Keratinocyte (primary cell): ENCODE measurements at regions not wholly inside any gene's neighbourhood (a gene's known extent, or its start where the extent isn't known, plus 50 kb on each side); places are given as distances from the start of the nearest gene placed in this dataset.

Experiments used
- DNase-seq: peaks from one replicate; pipeline ENCODE4 v3.0.0-alpha.2; 2011; ENCODE audit warnings: low read depth, missing footprints, low spot score
- FAIRE-seq: peaks from 2 replicates; lab custom pipeline; 2011; peaks lifted over from hg19 to GRCh38; lab: Jason Lieb, UNC
- H2AFZ ChIP-seq: 2 replicates; pipeline ENCODE4 v1.6.0; 2012; ENCODE audit warnings: low read length, control low read depth, inconsistent platforms; ENCODE audit not compliant: control insufficient read depth
- H3K27ac ChIP-seq: 2 replicates; pipeline ENCODE4 v1.5.1; 2011; ENCODE audit warnings: low read length; ENCODE audit not compliant: control insufficient read depth, insufficient read depth
- H3K27me3 ChIP-seq: 3 replicates; pipeline ENCODE4 v1.6.0; 2011; ENCODE audit warnings: low read length; ENCODE audit not compliant: control insufficient read depth, insufficient read depth; ENCODE audit errors: extremely low read depth
- H3K36me3 ChIP-seq, 2 experiments: 2 replicates in 1 of 2; 3 replicates in 1 of 2; pipeline ENCODE4 v1.5.1; 2011; ENCODE audit warnings: low read length in 2 of 2, mild to moderate bottlenecking in 1 of 2; ENCODE audit not compliant: control insufficient read depth in 2 of 2, insufficient read depth in 2 of 2; ENCODE audit errors: extremely low read depth in 1 of 2
- H3K4me1 ChIP-seq: 3 replicates; pipeline ENCODE4 v1.5.1; 2011; ENCODE audit warnings: low read length; ENCODE audit not compliant: control insufficient read depth, insufficient read depth; ENCODE audit errors: extremely low read depth
- H3K4me2 ChIP-seq: 3 replicates; pipeline ENCODE4 v1.6.0; 2011; ENCODE audit warnings: low read depth, low read length; ENCODE audit not compliant: control insufficient read depth, insufficient read depth; ENCODE audit errors: extremely low read depth
- H3K4me3 ChIP-seq, 3 experiments: fragments of 200-600 bp in 1 of 3; sonication (generic) in 1 of 3; 2 replicates in 2 of 3; 3 replicates in 1 of 3; pipeline ENCODE4 v1.5.1; 2011 to 2016; ENCODE audit warnings: low read length in 3 of 3, mild to moderate bottlenecking in 3 of 3, control low read depth in 2 of 3, inconsistent platforms in 1 of 3, low read depth in 1 of 3, mixed read lengths in 1 of 3, mixed run types in 1 of 3, moderate library complexity in 1 of 3; ENCODE audit not compliant: control insufficient read depth in 2 of 3, insufficient read depth in 2 of 3; ENCODE audit errors: extremely low read depth in 1 of 3
- H3K79me2 ChIP-seq: 2 replicates; pipeline ENCODE4 v1.6.0; 2012; ENCODE audit warnings: low read length; ENCODE audit not compliant: control insufficient read depth, insufficient read depth
- H3K9ac ChIP-seq: 3 replicates; pipeline ENCODE4 v1.6.0; 2011; ENCODE audit warnings: low read length; ENCODE audit not compliant: control insufficient read depth, insufficient read depth; ENCODE audit errors: extremely low read depth
- H3K9me1 ChIP-seq: 3 replicates; pipeline ENCODE4 v1.6.0; 2011; ENCODE audit warnings: low read length; ENCODE audit not compliant: control insufficient read depth, insufficient read depth; ENCODE audit errors: extremely low read depth
- H3K9me3 ChIP-seq: 2 replicates; pipeline ENCODE4 v1.5.1; 2012; ENCODE audit warnings: low read depth, low read length; ENCODE audit not compliant: control insufficient read depth
- H4K20me1 ChIP-seq: 3 replicates; pipeline ENCODE4 v1.6.0; 2011; ENCODE audit warnings: low read length; ENCODE audit not compliant: control insufficient read depth, insufficient read depth; ENCODE audit errors: extremely low read depth
- EZH2 ChIP-seq: IDR thresholded peaks from one replicate; pipeline ENCODE4 v1.6.1; 2012; ENCODE audit warnings: inconsistent platforms, mild to moderate bottlenecking, low read length, moderate library complexity
- dilution Hi-C: fragments of 300-500 bp; cut with MboI; formaldehyde crosslinking; loops from one replicate; pipeline ENCODE4 v1.7.0; 2020; ENCODE audit warnings: low sequenced_read_pairs; ENCODE audit not compliant: extremely low pct_ligation_motif_present
- TF ChIP-seq, protein P1 (sequence below), 3 experiments: IDR thresholded peaks in 1 of 3; conservative IDR thresholded peaks in 1 of 3; optimal IDR thresholded peaks in 1 of 3; 2 replicates in 2 of 3; 3 replicates in 1 of 3; pipeline versions ENCODE3 to v1.5.1; 2011; ENCODE audit warnings: low read length in 3 of 3, mild to moderate bottlenecking in 3 of 3, moderate library complexity in 2 of 3, control low read depth in 1 of 3, inconsistent platforms in 1 of 3; ENCODE audit not compliant: insufficient read depth in 2 of 3; ENCODE audit errors: extremely low read depth in 1 of 3

DNA sequence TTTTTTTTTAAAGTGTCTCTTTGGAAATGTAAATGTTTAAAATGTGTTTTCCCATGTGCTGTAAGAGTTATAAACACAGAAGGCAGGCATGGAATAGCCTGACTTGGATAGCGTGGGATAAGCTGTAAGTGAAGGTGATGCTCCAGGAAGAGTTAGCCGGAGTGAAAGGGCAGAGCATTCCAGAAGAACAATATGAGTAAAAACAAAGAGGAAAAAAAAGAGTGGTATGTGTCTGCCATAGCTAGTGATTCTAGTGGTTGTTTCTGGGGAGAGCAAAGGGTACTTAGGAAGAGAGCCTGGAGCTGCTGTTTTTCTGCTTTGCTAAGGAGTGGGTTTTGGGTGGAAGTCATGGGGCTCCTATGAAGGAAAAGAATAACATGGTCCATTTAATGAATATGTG lies 126.9 kb upstream of the DLGAP1 start:
- Histone ChIP-seq H3K9ac (no peak overlapping the region), H3K4me1 (no peaks in the 10 kb centered on the region), H3K27me3 (no peaks in the 10 kb centered on the region), H3K36me3 (no peaks in the 10 kb centered on the region), H2AFZ (no peak overlapping the region), H4K20me1 (no peaks in the 10 kb centered on the region), H3K27ac (no peak overlapping the region), H3K4me2 (no peak overlapping the region), H3K9me3 (no peaks in the 10 kb centered on the region), H3K79me2 (no peaks in the 10 kb centered on the region), H3K4me3 (no peak overlapping the region), H3K9me1 (no peaks in the 10 kb centered on the region)
- dilution Hi-C loops: no loop called here
- TF ChIP-seq, protein P1, sequence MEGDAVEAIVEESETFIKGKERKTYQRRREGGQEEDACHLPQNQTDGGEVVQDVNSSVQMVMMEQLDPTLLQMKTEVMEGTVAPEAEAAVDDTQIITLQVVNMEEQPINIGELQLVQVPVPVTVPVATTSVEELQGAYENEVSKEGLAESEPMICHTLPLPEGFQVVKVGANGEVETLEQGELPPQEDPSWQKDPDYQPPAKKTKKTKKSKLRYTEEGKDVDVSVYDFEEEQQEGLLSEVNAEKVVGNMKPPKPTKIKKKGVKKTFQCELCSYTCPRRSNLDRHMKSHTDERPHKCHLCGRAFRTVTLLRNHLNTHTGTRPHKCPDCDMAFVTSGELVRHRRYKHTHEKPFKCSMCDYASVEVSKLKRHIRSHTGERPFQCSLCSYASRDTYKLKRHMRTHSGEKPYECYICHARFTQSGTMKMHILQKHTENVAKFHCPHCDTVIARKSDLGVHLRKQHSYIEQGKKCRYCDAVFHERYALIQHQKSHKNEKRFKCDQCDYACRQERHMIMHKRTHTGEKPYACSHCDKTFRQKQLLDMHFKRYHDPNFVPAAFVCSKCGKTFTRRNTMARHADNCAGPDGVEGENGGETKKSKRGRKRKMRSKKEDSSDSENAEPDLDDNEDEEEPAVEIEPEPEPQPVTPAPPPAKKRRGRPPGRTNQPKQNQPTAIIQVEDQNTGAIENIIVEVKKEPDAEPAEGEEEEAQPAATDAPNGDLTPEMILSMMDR (optimal IDR thresholded peaks at IDR 0.05 in 1 of 3, IDR thresholded peaks at IDR 0.05 in 1 of 3, conservative IDR thresholded peaks at IDR 0.05 in 1 of 3; ENCODE audit: extremely low read depth in 1 of 3, insufficient read depth in 2 of 3, low read length in 3 of 3): no peak
- TF ChIP-seq EZH2: no peak
- no peak for DNase-seq
- no peak for FAIRE-seq

DNA sequence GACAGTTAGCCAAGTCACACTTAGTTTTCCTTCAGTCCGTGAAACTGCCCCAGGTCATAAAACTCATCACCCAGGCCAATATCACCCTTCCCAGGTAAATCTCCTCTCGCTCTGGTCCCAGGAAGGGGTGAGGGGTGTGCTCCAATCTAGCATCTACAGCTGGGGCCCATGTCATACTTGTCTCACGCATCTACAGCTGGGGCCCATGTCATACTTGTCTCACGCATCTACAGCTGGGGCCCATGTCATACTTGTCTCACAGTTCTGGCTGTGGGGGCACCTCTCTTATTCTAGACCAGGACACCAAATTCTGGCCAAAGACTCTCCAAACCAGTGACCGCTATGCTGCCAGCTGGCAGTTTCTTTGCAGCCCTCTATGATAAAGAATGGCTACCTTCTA lies 123.3 kb upstream of the DLGAP1 start:
- FAIRE-seq: no peak
- DNase-seq: no peak
- Histone ChIP-seq H3K9me1 (no peaks in the 10 kb centered on the region), H3K9me3 (no peaks in the 10 kb centered on the region), H3K36me3 (no peaks in the 10 kb centered on the region), H3K27ac (no peak overlapping the region), H4K20me1 (no peaks in the 10 kb centered on the region), H3K9ac (no peak overlapping the region), H3K4me1 (no peaks in the 10 kb centered on the region), H3K4me2 (no peak overlapping the region), H2AFZ (no peak overlapping the region), H3K79me2 (no peaks in the 10 kb centered on the region), H3K4me3 (no peak overlapping the region), H3K27me3 (no peaks in the 10 kb centered on the region)
- dilution Hi-C loops: no loop called here
- TF ChIP-seq EZH2: no peak
- TF ChIP-seq, protein P1 (optimal IDR thresholded peaks at IDR 0.05 in 1 of 3, IDR thresholded peaks at IDR 0.05 in 1 of 3, conservative IDR thresholded peaks at IDR 0.05 in 1 of 3; ENCODE audit: extremely low read depth in 1 of 3, insufficient read depth in 2 of 3, low read length in 3 of 3): no peak
